Renal cortex interstitium (tissue), 11 donors: ENCODE measurements at regions not wholly inside any gene's neighbourhood (a gene's known extent, or its start where the extent isn't known, plus 50 kb on each side); places are given as distances from the start of the nearest gene placed in this dataset.

ENCODE experiments used
- DNase-seq, 11 donors: peaks; one replicate each; pipeline ENCODE4 v3.0.0-alpha.2; 2013; ENCODE audit warnings: low read depth in 9 of 11, low spot score in 4 of 11; ENCODE audit errors: extremely low read depth in 1 of 11

DNA sequence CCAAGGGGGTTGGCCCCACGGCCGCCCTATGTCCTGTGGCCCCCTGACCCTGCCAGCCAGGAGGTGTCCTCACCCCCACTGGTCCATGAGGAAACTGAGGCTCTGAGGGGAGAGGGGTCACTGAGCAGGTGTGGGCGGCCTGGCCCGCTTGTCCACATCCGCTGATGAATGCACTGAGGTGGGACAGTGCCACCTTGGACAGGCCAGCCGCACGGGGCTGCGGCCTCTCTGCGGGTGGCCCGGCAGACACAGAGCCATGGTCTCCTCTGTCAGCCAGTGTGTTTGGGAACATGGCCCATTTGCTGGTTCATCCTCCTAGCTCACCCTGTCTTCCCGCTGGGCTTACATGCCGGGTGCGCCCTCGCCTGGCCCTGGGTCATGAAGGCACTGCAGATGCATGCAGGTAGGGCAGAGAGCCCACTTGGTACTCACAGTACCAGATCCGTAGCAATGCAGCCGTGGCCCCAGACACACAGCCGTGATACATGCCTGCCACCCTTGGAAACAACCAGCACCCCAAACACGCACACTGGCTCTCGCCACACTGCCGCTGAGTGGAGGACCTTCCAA lies 93.9 kb downstream of the ENGASE start:
- no peak for DNase-seq

DNA sequence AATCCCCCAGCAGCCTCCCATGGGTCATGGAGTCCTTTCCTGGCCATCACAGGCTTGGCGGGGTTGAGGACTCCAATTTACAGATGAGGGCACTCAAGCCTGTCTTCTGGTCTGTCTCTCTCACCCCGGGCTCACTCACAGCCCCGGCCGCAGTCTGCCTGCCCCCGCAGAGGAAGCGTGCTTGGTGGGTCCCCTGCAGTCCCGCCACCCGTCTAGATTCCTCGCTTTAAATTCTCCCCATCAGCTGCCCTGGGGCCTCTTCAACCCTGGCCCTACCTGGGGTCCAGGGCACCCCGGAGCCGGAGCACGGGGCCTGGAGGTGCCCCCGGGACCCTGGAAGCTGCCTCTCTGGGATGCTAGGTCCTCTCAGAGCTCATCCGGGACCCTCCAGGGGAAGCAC lies 92.9 kb downstream of the ENGASE start:
- no peak for DNase-seq

DNA sequence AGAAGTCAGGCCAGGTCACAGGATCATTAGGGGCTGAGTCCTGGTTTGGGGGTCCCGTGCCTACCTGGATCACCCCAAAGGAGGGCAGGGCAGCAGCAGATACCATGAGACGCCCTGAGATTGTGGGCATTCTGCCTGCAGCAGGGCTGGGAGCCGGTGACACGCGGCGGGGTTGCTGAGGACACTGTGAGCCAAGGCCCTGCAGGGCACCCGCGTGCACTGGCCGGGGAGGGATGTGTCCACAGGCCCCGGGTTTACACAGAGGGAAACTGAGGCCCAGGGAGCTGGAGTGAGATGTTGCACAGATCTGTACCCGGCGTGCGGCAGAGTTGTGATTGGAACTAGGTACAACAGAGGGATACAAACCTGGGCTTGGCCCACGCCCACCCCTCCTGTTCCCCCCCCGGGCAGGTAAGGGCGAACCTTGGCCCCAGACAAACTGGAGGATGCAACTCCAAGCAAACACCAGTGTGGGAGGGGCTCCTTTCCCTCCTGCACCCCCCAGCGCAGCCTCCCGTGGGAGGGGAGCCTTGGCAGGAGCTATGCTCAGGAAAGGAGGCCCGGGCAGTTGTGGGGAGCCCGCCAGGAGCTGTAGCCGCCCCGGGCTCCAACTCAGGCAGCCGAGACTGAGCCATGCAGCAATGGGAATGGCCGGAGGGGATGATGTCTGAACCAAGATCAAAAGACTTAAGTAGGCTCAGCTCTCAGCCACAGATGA lies 91.3 kb downstream of the ENGASE start:
- no peak for DNase-seq

DNA sequence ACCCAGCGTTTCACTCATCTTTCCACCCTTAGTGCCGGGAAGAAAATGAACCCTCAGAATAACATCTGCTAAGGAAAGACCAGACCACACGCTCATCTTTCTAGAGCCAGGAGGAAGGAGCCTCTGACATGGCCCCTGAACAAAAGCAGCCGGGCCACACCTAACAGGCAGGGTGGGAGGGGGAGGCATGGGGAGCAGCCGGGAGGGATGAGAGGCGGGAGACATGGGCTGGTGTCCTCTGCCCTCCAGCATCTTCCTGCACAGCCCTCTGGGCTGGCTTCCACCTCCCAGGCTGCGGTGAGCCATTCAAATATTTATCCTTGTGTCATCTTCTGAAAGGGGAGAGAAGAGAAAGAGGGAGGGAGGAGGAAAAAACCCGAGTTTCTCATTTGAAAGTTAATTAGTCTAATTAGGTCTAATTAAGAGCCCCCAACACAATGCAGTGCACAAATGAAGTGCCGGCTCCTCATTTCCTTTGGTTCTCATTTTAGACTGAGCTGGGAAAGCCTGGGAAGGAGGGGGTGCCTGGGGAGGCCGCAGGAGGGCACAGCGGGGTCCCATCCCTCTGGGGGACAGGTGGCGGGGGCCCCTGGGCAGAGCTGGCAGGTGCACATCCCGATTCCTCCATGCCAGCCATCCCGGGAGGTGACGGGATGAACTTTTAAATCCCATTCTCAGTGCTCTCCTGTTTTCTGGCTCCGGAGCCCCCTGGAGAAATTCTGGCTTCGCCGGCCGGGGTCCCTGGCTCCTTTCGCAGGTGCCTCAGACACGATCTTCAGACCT lies 90.5 kb downstream of the ENGASE start:
- no peak for DNase-seq

DNA sequence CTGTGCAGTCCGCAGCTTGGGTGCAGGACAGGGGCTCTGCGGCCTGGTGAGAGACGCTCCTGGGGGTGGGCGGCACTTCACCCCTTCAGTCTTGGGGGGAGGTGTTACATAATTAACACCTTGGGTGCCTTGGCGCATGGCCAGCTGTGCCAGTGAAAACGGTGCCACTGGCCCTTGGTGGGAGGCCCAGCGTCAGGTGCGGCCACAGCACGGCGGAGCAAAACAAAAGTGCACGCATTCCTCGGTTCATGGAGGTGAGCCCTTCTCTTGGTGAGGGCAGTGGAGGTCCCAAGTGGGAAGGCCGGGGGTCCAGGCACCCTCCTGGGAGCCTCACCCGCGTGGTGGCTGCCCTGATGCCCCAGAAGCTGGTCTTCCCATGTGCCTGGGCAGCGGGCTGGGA lies 89.8 kb downstream of the ENGASE start:
- DNase-seq = no peak

DNA sequence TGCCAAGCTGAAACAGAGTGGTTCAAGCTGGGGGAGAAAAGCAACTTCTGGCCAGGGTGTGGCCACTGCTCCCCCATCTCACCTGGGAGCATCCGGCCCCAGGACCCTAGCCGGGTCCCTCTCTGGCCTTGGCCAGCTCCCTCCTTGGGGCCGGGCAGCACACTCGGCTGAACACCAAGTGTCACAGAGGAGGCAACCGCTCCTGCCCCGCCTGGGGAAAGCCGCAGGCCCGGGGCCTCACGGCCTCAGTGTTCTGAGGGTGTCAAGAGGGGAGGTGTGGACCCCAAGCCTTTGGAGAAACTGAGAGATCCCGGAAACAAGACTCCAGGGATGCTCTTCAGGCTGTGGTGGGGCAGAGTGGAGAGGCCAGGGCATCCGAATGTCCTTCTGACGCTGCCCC lies 88.4 kb downstream of the ENGASE start:
- DNase-seq = no peak

DNA sequence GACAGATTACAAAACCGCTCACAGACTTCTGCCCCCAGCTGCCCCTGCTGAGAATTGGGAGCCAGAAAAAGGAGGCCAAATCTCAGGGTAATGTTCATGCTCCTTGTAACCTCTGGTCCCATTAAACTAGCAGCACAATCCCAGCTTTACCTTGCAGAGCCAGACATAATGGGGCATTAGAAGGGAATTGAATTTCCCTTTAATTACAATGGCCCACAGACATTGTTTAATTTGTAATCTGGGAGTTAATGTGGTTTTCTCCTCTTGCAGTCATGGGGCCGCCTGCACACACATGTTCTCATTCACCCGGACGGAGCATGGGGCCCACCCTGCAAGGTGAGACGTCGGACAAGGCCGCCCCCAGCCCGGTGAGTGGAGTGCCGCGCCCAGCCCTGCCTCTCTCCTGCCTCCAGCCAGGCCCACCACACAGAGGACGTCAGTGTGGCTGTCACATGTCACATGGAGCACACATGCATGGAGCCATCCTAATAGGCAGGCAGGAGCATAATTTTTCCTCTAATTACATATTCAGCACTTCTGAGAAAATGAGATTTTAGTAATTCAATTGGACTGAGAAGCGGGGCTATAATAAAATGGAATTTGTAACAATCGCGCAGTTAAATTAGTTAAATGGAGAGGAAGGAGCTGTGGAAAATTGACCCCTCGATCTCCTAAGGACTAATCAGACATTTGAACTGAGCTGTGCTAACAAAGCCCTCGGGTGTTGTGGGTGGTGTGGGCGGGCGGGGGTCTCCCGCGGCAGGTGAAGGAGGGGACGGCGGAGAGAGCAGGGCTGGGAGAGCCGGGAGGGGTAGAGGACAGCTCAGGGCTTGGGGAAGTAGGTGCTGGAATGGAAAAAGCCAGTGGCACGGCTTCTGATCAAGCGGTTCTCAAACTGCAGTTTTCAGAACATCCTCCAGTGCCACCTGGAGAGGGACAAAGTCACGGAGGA lies 87.7 kb downstream of the ENGASE start:
- peak in 1 of 11 donors; percentile 46 for DNase-seq

DNA sequence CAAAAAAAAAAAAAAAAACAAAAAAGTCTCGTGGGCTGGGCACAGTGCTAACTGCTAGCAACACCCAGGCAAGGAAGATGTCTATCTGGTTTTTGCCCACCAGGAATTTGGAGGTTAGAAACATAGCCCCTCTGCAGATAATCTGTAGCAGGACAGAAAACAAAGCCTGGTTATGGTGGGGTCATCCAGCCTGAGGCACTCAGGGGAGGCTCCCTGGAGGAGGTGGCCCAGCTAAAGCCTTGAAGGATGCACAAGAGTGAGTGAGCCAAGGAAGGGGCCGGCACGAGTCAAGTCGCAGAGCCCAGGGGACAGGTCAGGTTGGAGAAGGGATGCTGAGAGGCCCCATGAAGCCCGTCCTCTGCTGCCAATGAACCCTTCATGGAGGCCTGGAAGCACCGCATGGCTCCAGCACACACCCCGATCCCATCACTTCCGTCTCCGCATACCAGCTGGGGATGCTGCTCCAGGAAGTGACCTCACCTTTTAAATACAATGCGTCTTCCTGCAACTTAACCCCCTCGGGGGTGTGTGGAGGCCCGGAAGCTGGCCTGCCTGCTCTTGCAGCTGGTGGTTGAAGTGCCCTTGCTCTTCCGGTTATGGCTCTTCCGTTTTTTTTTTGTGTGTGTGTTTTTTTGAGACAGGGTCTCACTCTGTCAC lies 86.5 kb downstream of the ENGASE start:
- no peak for DNase-seq

DNA sequence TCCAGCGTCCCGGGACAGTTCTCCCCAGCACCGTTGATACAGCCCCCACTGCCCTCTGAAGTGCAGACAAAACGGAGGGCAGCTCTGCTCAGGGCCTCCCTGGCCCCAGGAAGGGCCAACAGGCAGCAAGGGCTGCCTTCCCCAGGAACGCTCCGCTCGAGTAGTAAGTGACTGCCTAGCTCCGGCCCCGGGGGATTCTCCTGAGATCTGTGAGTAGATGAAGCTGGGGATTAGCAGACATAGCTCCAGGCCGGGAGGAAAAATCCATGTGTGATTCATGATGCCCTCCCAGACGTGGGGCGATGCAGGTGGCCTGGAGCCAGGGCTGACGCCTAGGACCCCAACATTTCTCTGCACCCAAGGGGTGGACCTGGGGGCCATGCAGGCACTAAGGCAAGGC lies 85.3 kb downstream of the ENGASE start:
- DNase-seq = no peak

DNA sequence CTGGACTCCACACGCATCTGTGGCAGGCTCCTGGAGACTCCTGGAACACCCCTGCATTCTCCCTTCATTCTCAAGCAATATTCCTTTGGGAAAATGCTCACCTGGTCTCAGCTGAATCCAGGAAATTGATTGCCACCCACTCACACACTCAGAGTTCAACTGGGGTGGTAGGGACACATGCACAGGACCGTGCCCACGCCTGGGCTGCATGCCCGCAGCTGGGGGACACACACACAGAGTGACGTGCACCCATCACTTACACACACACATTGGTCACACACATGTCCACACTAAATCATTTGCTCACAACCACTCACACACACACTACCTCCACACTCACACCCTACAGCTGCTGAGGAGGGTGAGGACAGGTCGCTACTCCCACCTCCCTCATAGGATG lies 84.8 kb downstream of the ENGASE start:
- no peak for DNase-seq

DNA sequence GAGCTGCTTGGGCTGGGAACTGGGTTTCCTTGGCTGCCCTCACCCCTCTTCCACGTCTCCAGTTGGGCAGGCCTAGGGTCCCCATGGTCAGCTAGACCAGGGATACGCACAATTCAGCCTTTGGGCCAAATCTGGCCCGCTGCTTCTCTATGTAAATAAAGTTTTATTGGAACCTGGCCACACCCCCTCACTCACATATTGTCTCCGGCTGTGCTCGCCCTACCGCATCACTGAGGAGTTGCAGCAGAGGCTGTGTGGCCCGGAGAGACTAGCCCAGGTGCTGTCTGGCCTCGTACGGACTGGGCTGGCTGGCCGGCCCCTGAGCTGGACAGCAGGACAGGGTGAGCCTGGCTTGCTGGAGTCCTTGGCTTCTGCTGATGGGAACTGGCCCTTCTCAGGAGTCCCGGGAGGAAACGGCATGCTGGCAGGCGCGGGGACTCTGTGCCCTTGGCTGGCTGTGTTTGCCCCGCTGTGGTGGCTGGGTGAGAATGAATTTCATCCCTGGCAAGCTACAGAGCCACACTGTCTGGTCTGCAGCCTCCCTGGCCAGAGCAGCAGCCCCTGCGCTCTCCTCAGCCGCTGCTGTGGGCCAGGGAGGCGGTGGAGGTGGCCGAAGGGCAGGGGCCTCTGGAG lies 82.0 kb downstream of the ENGASE start:
- no peak for DNase-seq

DNA sequence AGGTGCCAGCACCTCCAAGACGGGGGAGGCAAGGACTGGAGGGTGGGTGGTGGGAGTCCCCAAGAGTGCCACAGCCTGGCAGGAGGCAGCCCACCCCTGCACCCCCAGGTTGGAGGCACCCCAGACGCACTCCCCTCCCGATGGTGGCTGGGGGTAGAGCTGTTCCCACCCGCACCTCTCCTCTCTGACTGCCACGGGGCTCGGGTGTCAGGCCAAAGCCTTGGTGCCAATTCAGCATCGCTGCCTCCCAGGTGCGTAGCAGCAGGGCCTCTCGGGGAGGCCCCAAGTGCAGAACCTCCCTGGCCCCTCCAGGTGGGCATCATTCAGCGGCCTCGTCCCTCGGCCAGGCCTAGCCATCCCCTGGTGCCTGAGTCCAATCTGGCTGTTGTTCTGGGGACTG lies 81.1 kb downstream of the ENGASE start:
- no peak for DNase-seq

DNA sequence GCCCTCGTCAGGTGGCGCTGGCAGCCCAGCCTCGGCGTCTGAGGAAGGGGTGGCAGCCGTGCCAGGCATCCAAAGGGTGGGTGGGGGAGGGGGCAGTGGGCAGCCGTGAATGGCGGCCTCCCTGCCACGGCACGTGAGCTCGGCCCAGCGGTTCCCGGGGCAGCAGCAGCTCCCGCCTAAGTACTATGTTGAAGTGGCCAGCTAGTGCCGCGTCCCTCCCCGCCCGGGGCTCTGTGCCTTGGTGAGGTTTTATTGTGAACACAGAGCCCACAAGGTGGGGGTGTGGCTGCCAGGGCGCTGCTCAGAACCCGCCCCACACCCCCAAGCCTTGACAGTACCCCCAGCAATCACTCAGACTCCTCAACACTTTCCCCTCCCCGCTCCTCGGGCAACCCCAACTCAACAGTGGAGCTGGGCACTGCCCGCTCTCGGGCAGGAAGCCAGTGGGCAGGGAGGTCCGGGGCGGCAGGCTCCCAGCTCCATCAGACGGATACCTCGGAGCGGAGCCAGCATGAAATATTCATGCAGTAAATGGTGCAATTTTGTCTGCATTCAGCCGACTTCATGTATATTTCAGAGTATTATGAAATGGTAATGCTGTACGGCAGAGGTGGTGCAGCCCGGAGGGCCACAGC lies 80.4 kb downstream of the ENGASE start:
- DNase-seq = no peak

DNA sequence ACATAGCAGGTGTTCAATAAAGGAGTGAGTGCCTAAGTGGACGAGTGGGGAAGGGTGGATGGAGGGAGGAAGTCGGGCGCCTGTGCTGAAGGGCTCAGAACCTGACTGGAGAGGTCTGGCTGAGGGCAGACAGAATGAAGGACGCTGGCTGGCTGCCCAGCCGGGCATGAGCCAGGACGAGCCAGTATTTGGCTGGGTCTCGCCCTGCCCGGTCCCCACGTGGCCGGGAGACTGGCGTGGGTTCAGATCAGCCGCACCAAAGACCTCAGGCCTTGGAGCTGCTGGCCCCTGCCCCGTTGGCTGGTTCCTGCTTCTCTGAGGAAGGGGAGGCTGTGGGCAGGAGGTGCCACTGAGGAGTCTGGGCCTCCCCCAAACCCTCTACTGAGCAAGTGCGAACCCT lies 79.8 kb downstream of the ENGASE start:
- DNase-seq = no peak

DNA sequence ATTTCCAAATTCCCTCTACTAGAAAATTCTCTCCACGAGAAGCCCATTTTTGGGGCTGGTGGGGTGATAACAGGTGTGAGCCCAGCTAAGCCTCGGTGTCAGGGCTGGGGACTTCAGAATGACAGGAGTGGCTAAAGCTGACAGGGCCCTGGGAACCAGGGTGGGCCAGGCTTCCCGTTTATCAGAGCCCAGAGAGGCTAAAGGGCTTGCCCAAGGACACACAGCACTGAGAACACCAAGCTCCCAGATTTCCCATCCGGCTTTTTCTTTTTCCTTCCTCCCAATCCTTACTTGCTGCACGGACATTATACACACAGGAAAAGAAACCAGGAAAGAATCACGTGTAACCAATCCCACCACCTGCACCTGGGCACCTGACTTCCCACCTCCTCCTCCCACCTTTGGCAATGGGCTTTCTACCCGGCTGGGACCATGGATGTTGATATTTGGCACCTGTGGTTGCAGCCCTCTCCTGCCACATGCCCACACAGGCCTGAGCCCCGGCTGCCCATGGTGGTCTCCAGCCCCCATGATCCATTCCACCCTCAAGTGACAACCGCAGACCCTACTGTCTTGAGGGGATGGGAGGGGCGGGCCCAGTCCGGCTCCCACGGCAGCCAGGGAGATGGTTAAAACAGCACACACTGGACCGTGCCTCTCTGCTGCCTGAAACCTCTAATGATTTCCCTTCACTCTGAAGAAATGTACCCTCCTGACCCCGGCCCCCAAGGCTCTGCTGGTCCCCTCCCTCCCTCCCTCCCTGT lies 78.9 kb downstream of the ENGASE start:
- DNase-seq = no peak

DNA sequence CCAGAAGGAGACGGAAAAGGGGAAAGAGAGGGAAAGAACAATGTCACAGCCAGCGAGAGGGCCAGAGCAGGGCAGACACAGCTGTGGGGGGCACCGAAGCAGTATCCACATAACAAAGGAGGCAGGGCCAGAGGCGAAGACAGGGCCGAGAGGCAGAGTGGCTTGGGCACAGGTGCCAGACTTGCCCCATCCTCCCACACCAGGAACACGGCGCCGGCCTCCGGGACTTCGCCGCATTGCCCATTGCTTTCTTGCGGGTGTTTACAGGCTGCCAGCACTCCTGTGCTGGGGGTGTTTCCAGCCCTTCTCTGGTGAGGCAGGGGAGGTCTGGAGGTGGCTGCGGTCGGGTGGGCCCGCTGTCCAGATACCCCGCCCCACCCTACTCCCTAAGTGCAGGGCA lies 78.0 kb downstream of the ENGASE start:
- no peak for DNase-seq

DNA sequence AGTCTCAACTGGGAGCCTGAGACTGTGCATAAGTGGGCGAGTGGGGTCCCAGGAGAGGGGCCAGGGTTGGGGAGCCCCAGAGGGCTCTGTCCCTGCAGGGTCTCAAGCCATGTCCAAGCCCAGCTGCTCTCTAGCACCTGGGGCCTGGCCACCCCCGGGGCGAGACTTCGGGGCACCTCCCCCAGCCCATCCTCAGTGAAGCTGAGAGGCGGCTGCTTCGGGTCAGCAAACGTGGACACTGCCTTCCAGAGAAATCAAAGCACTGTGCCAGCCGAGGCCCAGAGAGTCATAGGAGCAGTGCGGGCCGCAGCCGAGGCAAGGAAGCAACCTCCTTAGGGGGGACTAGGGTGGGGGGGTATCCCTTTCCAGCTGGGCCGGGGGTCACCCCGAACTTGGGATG lies 77.5 kb downstream of the ENGASE start:
- DNase-seq = peak in 2 of 11 donors; percentile 23 to 33
